T-helper 9 cell (primary cell): ENCODE measurements at regions not wholly inside any gene's neighbourhood (a gene's known extent, or its start where the extent isn't known, plus 50 kb on each side); places are given as distances from the start of the nearest gene placed in this dataset.

Experiments
- DNase-seq: peaks from one replicate; pipeline ENCODE4 v3.0.0-alpha.2; 2020

GRCh38 chr18:68086481-68086880 is 570.0 kb upstream of the DSEL start:
- DNase-seq = no peak

- no peak for DNase-seq
Measured at GRCh38 chr18:68085251-68085650, 568.7 kb upstream of the DSEL start.

GRCh38 chr18:68083776-68084175 is 567.3 kb upstream of the DSEL start:
- DNase-seq = no peak

DNA sequence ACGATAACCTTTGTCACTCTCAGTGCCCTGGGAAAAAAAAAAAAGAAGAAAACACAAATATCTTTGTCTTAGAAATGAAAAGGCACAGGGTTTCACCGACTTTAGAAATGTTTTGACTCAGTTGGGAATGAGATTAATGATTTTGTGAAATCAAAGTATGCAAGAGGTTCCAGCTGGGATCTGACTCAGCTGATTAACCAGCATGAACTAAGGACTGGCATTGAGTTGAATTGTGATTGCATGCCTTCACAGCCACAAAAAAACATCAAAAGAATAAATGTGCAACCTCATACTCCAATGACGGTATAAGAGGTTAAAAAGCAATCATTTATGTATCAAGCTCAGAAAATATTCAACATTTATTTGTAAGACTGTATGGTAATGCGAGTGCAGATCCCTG is 566.6 kb upstream of the DSEL start:
- DNase-seq = no peak

DNA sequence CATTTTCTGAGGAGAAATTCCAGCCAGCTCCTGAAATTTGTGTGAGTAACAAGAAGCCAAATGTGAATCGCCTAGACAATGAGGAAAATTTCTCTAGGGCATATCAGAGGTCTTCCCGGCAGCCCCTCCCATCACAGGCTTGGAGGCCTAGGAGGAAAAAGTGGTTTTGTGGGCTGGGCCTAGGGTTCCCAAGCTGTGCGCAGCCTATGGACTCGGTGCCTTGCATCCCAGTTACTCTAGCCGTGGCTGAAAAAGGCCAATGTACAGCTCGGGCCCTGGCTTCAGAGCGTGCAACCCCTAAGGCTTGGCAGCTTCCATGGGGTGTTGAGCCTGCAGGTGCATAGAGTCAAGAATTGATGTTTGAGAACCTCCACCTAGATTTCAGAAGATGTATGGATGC is 556.2 kb upstream of the DSEL start:
- no peak for DNase-seq

DNA sequence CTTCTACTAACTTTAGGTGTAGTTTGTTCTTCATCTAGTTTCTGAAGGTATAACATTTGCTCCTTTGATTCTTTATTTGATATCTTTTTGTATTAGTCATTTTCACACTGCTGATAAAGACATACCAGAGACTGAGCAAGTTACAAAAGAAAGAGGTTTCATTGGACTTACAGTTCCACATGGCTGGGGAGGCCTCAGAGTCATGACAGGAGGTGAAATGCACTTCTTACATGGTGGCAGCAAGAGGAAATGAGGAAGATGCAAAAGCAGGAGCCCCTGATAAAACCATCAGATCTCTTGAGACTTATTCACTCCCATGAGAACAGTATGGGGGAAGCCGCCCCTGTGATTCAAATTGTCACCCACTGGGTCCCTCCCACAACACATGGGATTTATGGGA is 544.4 kb upstream of the DSEL start:
- no peak for DNase-seq

DNA sequence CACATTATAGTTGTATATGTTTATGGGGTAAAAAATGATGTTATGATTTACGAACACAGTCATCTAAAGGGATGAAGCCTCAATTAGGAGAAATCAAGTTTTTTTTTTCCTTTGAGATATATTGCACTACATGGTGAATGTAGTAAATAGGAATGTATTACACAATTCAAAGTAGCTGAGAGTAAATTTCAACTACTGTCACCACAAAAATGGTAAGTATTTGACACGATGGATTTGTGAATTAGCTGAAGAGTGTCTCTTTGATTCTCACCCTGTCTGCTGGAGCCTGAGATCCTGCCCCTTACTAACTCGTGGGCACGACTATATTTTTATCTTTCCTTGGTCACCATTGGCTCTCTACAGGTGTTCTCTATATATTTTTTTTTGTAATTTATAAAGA is 540.4 kb upstream of the DSEL start:
- no peak for DNase-seq

DNA sequence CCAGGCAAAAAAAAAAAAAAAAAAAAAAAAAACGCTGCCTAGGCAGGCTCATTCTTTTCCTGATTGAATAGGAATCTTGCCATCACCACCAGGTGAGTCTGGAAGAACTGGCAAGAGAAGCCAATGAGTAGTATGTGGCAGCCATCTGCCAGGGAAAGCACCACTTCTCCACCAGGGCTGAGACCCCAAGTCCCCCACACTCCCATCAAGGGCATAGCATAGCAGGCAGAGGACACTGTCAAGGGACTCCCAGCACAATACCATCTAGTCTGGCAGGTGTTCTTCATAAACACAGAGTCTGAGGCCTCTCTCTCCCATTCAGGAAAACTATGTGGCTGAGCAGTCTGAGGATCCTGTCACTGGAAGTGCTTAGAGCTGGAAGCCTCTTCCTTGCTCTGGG is 538.1 kb upstream of the DSEL start:
- DNase-seq = no peak

GRCh38 chr18:68053290-68053689 is 536.8 kb upstream of the DSEL start:
- DNase-seq = no peak

- DNase-seq = no peak
Measured at GRCh38 chr18:68041327-68041726, 524.8 kb upstream of the DSEL start.

DNA sequence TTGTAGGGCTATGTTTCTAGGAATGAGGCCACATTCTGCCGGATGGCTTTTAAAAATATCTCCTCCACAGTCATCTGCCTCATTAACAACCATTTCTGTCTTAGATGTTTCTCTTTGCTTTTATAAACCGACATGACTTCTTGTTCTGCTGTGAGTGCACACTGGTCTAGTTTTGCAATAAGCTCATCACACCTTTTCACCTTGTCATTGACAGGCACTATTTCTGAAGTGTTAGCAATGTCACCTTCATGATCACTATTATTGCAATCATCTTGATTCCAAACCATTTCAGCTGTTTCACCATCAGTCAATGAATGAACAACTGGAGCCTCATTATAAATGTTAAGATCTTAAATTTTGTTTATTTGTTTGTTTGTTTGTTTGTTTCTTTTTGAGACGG is 523.7 kb upstream of the DSEL start:
- DNase-seq = no peak

DNA sequence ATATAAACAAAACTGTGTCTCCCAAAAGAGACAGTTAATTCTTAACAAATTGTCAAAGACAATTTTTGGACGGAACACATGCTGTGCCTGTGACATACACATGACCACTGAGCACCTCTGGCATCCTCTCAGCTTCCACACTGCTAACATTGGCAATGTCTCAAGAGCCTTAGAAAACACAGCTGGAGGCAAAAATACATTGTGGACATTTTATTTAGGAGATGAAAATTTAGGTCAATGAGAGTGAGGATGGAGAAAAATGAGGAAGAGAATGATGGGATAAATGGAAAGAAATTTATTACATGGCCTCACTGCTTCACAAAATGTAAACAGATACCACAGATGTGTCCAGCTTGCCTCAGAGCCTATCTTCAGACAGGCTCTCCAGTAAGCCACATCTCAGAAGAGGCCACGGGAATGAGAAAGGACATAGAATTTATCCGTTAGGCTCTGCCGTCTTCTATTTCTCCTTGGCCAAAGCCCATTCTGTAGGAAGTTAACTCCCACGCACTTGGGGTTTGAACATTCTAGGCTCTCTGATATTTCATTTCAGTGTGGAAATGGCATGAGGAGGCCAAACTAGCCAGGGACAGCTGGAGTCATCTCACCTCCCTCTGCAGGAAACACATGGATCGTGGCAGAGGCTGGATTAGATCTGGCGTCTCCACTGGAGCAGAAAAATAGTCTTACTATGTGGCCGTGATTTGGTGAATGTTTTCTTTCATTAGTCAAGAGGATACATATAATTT is 519.4 kb upstream of the DSEL start:
- DNase-seq = no peak

- DNase-seq = no peak
Measured at GRCh38 chr18:68034296-68034695, 517.8 kb upstream of the DSEL start.

- DNase-seq = no peak
Measured at GRCh38 chr18:68033466-68033865, 516.9 kb upstream of the DSEL start.

GRCh38 chr18:68024716-68025115 is 508.2 kb upstream of the DSEL start:
- DNase-seq = no peak

GRCh38 chr18:68017385-68017784 is 500.9 kb upstream of the DSEL start:
- DNase-seq = no peak

GRCh38 chr18:67997496-67997895 is 481.0 kb upstream of the DSEL start:
- no peak for DNase-seq

GRCh38 chr18:67995769-67996168 is 479.2 kb upstream of the DSEL start:
- no peak for DNase-seq

DNA sequence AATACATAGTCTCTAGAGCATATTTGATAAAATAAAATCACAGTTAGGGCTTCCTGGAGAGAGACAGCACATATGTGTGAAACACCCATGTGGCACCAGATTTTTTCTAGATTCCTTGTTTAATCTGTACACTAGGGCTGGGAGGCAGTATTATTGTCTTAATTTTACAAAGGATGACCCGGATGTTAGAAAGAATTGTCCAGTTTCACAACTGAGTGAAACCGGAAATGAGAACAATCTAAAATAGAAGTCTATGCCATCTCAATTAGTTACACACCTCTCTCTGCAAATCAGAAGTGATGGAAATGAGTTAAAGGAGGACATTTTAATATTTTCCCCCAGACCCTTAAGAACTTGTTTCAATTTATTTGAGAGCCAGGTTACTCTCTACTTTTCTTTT is 463.7 kb upstream of the DSEL start:
- no peak for DNase-seq

- DNase-seq = no peak
Measured at GRCh38 chr18:67977067-67977616, 460.6 kb upstream of the DSEL start.

DNA sequence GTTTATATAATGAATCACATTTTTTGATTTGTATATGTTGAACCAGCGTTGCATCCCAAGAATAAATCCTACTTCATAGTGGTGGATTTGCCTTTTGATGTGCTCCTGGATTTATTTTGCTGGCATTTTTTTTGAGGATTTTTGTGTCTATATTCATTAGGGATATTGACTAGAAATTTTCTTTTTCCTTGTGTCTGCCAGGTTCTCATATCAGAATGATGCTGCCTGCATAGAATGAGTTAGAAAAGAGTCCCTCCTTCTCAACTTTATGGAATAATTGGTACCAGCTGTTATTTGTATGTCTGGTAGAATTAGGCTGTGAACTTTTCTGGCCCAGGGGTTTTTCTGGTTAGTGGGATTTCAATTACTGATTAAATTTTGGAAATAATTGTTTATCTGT is 457.4 kb upstream of the DSEL start:
- no peak for DNase-seq

DNA sequence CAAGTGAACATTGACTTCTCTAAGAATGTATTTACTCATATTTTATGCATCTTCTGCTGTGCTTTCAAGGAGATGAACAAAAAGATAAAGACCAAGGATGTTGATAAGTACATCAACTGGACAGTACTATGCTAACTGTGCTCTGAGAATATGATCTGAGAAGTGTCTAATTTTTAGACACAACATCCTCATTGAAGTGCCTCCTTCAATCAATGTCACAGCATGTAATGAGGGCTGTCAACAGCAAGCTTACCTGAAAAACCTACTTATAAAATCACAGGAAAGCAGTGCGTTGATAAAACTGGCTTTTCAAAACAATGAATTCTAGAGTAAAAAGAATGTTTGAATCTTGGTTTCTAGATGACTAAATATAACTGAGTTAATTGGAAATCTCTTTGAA is 452.9 kb upstream of the DSEL start:
- no peak for DNase-seq

- DNase-seq = no peak
Measured at GRCh38 chr18:67966224-67966623, 449.7 kb upstream of the DSEL start.

GRCh38 chr18:67964462-67964861 is 447.9 kb upstream of the DSEL start:
- DNase-seq = no peak
